ENCODE measurements at regions not wholly inside any gene's neighbourhood (a gene's known extent, or its start where the extent isn't known, plus 50 kb on each side); places are given as distances from the start of the nearest gene placed in this dataset.

DNA sequence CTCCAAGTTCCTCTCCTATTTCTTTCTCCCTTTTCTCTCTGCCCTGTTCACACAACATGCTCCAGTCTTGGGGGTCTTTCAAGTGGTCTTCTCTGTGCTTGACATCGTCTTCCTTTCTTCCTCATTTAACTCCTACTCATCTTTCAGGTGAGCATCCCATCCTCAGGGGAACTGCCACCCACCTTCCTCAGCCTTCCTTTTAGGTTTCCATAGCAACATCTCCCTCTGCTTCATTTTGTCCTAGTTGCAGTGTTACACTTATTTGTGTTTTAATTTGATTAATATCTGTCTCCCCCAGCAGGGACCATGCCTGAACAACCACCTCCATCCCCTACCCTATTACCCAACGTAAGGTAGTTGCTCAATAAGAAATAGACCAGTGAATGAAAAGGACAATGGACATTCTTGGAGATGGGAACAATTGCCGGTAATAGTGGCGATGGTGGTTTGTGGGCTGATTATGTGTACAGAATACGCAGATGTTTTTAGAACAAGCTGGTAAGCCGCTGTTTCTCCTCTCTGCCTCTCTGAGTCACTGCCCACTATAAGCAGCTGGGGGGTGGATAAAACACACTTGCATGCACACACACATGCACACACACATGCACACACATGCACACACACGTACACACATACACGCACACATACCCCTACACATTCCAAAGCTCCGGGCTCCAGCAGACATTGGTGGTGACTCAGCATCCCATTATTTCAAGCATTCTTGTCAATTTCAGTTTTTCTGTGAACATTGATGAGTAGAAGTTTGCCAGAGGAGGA, 251.6 kb downstream of the GATA3 start:
- DNase-seq (ENCODE audit: low spot score) (no peak), ATAC-seq (ENCODE audit: low FRiP score) (no peak)
- TF ChIP-seq, protein P1, sequence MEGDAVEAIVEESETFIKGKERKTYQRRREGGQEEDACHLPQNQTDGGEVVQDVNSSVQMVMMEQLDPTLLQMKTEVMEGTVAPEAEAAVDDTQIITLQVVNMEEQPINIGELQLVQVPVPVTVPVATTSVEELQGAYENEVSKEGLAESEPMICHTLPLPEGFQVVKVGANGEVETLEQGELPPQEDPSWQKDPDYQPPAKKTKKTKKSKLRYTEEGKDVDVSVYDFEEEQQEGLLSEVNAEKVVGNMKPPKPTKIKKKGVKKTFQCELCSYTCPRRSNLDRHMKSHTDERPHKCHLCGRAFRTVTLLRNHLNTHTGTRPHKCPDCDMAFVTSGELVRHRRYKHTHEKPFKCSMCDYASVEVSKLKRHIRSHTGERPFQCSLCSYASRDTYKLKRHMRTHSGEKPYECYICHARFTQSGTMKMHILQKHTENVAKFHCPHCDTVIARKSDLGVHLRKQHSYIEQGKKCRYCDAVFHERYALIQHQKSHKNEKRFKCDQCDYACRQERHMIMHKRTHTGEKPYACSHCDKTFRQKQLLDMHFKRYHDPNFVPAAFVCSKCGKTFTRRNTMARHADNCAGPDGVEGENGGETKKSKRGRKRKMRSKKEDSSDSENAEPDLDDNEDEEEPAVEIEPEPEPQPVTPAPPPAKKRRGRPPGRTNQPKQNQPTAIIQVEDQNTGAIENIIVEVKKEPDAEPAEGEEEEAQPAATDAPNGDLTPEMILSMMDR (IDR thresholded peaks at IDR 0.05): no peak

DNA sequence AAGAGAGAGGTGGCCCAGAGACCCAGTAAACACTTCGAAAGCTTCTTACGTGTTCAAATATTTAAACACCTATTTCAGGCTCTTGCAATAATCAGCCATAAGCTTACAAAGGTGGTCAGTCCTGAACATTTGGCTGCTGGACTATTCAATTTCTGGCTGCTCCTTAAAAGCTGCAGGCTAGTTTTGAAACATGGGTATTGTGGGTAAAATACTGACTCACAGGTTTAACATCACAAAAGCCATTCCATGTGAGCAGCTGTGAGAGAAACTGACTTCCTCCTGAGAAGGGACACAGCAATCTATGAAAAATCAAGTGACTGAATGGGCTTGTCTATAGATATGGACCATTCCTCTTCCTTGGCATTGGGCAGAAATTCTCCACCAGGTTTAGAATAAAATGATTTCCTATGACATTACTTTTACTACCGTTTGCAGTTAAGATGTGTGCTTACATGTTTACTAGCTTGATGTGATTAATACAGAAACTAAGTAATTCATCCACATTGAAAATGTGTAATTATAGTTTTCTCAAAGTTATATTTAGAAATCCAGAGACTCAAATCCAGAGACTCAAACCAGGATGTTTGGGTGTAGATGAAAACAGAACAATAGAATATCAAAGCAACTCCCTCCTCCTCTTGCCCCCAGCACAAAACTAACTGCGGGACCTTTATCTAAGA, 252.3 kb downstream of the GATA3 start:
- ATAC-seq (ENCODE audit: low FRiP score): no peak
- TF ChIP-seq, protein P1 (IDR thresholded peaks at IDR 0.05): no peak
- DNase-seq (ENCODE audit: low spot score): no peak

GRCh38 chr10:8310930-8311329, 256.4 kb downstream of the GATA3 start:
- ATAC-seq (ENCODE audit: low FRiP score): no peak

GRCh38 chr10:8311526-8312070, 257.1 kb downstream of the GATA3 start:
- DNase-seq (ENCODE audit: low spot score) (no peak), ATAC-seq (ENCODE audit: low FRiP score) (no peak)
- TF ChIP-seq, protein P1 (IDR thresholded peaks at IDR 0.05): no peak

More at GRCh38 chr10:8310930-8311329, 256.4 kb downstream of the GATA3 start:
- DNase-seq (ENCODE audit: low spot score): no peak
- TF ChIP-seq, protein P1 (IDR thresholded peaks at IDR 0.05): no peak

DNA sequence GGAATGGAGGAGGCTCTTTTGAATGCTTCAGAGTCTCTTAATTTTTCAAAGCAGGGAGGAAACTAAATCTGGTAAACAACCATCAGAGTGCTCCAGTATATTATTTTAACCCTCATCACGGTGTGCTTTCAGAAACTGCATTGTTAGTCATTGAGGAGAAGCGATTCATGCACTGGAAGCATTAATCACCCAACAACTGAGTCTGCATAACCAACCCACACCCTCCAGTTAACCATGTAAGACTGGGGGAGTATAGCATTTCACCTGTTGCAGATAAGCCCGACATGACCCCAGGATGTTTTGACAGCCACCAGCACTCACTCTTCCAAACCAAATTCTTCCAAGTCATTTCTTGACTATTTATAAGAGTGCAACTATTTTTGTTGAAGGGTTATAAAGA, 257.6 kb downstream of the GATA3 start:
- TF ChIP-seq, protein P1 (IDR thresholded peaks at IDR 0.05): no peak
- no peak for DNase-seq (ENCODE audit: low spot score)
- ATAC-seq (ENCODE audit: low FRiP score): no peak

GRCh38 chr10:8312781-8313180, 258.3 kb downstream of the GATA3 start:
- ATAC-seq (ENCODE audit: low FRiP score): no peak
- DNase-seq (ENCODE audit: low spot score): no peak
- TF ChIP-seq, protein P1 (IDR thresholded peaks at IDR 0.05): no peak
